ENCODE measurements at regions not wholly inside any gene's neighbourhood (a gene's known extent, or its start where the extent isn't known, plus 50 kb on each side); places are given as distances from the start of the nearest gene placed in this dataset. TPM values are rescaled to one million over a fixed set of nuclear protein-coding genes. Genes with fewer than 3 reads are reported as not detected.
A peak's percentile ranks its signal among the peaks of the same experiment; 100 is the strongest.

- Histone ChIP-seq H3K9ac (ENCODE audit: low read depth in 1 of 3, low read length in 3 of 3) (peak overlapping the region in 1 of 3 donors; percentile 40), H3K36me3 (ENCODE audit: control insufficient read depth in 3 of 3, insufficient read depth in 3 of 3, low read length in 3 of 3) (peaks cover 40 to 51% (median 50%) of the 10 kb centered on the region in 3 donors), H3K9me3 (ENCODE audit: control insufficient read depth in 3 of 3, low read length in 3 of 3) (no peaks in the 10 kb centered on the region), H3K27ac (ENCODE audit: low read depth, low read length) (no peak overlapping the region), H3K4me1 (ENCODE audit: control insufficient read depth in 3 of 3, insufficient read depth in 3 of 3, low read length in 3 of 3) (peaks cover 87 to 89% (median 89%) of the 10 kb centered on the region in 3 donors), H3K27me3 (ENCODE audit: control insufficient read depth in 3 of 3, insufficient read depth in 3 of 3, low read length in 3 of 3) (no peaks in the 10 kb centered on the region), H3K4me3 (ENCODE audit: low read length in 3 of 3) (no peak overlapping the region)
Measured at GRCh38 chr22:46096706-46097230, 53.6 kb upstream of the PPARA start.

- Histone ChIP-seq H3K4me3 (ENCODE audit: low read length in 3 of 3) (no peak overlapping the region), H3K4me1 (ENCODE audit: control insufficient read depth in 3 of 3, insufficient read depth in 3 of 3, low read length in 3 of 3) (peaks cover 87 to 89% (median 89%) of the 10 kb centered on the region in 3 donors), H3K9ac (ENCODE audit: low read depth in 1 of 3, low read length in 3 of 3) (peak overlapping the region in 2 of 3 donors; percentile 20 to 40), H3K9me3 (ENCODE audit: control insufficient read depth in 3 of 3, low read length in 3 of 3) (no peaks in the 10 kb centered on the region), H3K27ac (ENCODE audit: low read depth, low read length) (no peak overlapping the region), H3K36me3 (ENCODE audit: control insufficient read depth in 3 of 3, insufficient read depth in 3 of 3, low read length in 3 of 3) (peaks cover 45 to 53% (median 52%) of the 10 kb centered on the region in 3 donors), H3K27me3 (ENCODE audit: control insufficient read depth in 3 of 3, insufficient read depth in 3 of 3, low read length in 3 of 3) (no peaks in the 10 kb centered on the region)
Measured at GRCh38 chr22:46097268-46097900, 52.9 kb upstream of the PPARA start.

DNA sequence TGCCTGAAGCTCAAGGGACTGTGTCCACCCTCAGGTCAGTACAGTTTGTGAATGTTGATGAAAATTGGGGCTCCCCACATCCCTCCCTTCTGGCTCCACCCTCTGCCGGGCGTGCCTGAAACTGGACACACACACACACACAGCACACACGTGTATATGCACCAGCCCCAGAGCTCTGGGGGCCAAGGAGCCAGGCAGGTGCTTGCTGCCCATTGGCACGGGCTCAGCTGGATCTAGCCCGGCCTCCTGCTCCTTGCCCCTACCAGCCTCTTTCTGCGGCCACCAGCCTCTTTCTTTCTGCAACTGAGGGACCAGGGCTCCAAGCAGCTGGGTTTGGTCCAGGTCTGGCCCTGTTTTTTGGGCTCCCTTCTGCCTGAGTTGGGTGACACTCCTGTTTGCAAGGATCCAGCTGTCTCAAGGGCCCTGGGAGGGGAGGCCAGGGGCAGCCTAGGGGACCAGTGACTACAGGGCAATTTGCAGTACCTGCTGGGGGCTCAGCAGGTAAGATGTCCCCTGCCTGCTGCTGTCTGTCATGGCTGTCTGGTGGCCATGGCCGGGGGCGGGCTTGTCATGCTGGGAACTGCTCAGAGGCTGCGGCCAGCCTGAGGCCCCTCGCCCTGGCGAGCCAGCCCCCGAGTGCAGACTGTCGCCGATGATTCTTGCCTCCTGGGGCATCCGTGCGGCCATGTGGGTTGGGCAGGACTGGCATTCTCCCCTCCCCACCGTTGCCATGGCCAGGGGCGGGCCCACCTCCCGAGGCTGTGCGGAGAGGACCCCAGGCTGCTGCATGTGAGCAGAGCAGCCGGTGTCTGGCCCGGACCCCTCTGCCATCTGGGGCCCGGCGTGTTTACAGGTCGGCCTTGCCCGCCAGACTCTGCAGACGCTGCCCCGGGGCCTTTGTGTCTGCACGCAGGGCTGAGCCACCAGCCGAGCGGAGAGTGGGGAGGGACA lies 51.5 kb upstream of the PPARA start:
- H3K4me3 ChIP-seq (ENCODE audit: low read length in 3 of 3) = no peak overlapping the region
- H3K27ac ChIP-seq (ENCODE audit: low read depth, low read length) = peak overlapping the region; percentile 12
- H3K4me1 ChIP-seq (ENCODE audit: control insufficient read depth in 3 of 3, insufficient read depth in 3 of 3, low read length in 3 of 3) = peaks cover 86 to 89% (median 89%) of the 10 kb centered on the region in 3 donors
- peaks cover 45 to 60% (median 58%) of the 10 kb centered on the region in 3 donors for H3K36me3 ChIP-seq (ENCODE audit: control insufficient read depth in 3 of 3, insufficient read depth in 3 of 3, low read length in 3 of 3)
- peak overlapping the region in 1 of 3 donors; percentile 40 for H3K9ac ChIP-seq (ENCODE audit: low read depth in 1 of 3, low read length in 3 of 3)
- H3K27me3 ChIP-seq (ENCODE audit: control insufficient read depth in 3 of 3, insufficient read depth in 3 of 3, low read length in 3 of 3) = no peaks in the 10 kb centered on the region
- H3K9me3 ChIP-seq (ENCODE audit: control insufficient read depth in 3 of 3, low read length in 3 of 3) = no peaks in the 10 kb centered on the region

DNA sequence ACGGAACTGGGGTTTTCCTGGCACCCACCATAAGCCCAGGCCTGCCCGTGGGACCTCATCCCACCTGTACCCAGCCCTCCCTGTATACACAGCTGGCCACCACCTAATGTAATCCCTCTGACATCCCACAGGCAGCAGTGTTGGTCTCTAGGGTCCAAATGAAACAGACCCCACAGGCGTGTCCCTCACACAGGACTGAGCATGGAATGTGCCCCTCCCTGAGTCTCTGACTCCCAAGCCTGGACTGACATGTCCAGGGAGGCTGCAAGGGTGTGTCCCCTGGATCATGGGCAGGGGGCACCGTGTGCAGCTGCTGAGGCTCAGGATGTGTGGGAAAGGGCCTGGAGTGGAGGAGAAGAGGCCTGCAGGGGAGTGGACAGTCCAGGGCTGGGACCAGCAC lies 50.6 kb upstream of the PPARA start:
- Histone ChIP-seq H3K4me3 (ENCODE audit: low read length in 3 of 3) (no peak overlapping the region), H3K9me3 (ENCODE audit: control insufficient read depth in 3 of 3, low read length in 3 of 3) (no peaks in the 10 kb centered on the region), H3K27me3 (ENCODE audit: control insufficient read depth in 3 of 3, insufficient read depth in 3 of 3, low read length in 3 of 3) (no peaks in the 10 kb centered on the region), H3K27ac (ENCODE audit: low read depth, low read length) (peak overlapping the region; percentile 12), H3K4me1 (ENCODE audit: control insufficient read depth in 3 of 3, insufficient read depth in 3 of 3, low read length in 3 of 3) (peaks cover 86 to 89% (median 89%) of the 10 kb centered on the region in 3 donors), H3K9ac (ENCODE audit: low read depth in 1 of 3, low read length in 3 of 3) (peak overlapping the region in 1 of 3 donors; percentile 61), H3K36me3 (ENCODE audit: control insufficient read depth in 3 of 3, insufficient read depth in 3 of 3, low read length in 3 of 3) (peaks cover 45 to 59% (median 55%) of the 10 kb centered on the region in 3 donors)

DNA sequence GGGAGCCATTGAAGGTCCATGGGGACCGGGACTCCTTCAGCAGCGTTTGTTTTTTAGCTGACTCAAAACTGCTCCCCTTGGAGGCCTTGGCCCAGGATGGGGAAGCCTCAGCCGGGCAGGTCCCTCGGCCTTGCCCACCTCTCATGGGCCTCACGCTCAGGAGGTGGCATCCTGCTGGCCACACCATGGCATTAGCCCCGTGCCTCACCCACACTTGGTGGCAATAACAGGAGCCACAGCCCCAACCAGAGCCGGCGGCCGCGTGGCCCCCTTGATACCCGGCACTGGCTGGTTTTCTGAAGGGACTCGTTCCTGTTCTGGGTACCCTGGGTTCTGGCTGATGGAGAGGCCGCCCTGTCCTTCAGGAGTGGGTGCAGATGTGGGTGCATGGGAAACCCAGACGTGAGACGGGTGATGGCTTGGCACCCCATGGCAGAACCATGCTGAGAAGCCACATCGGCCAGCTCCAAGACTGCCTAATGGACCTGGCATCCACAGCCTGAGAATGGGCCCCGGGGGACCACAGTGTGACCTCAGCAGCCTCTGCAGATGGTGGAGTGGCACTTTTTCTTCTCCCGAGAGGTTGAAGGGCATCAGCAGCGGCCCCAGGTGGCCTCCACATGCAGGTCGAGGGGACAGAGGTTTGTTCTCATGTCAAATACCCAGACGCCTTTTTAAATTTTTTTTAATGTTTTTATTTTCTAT lies 49.8 kb upstream of the PPARA start:
- peak overlapping the region in 1 of 3 donors; percentile 33 for H3K9ac ChIP-seq (ENCODE audit: low read depth in 1 of 3, low read length in 3 of 3)

More for the DNA sequence above, 49.8 kb upstream of the PPARA start:
- Histone ChIP-seq H3K4me1 (ENCODE audit: control insufficient read depth in 3 of 3, insufficient read depth in 3 of 3, low read length in 3 of 3) (peaks cover 89 to 90% (median 90%) of the 10 kb centered on the region in 3 donors), H3K27me3 (ENCODE audit: control insufficient read depth in 3 of 3, insufficient read depth in 3 of 3, low read length in 3 of 3) (no peaks in the 10 kb centered on the region), H3K4me3 (ENCODE audit: low read length in 3 of 3) (no peak overlapping the region), H3K36me3 (ENCODE audit: control insufficient read depth in 3 of 3, insufficient read depth in 3 of 3, low read length in 3 of 3) (peaks cover 45 to 62% (median 59%) of the 10 kb centered on the region in 3 donors), H3K9me3 (ENCODE audit: control insufficient read depth in 3 of 3, low read length in 3 of 3) (no peaks in the 10 kb centered on the region), H3K27ac (ENCODE audit: low read depth, low read length) (no peak overlapping the region)

Small RNAs in the stretch of these regions (small RNA-seq; reads per million reads assigned to genes)
- not detected for gene MIR3619

Measured in skeletal muscle tissue (tissue), 4 donors.